GM12874 (cell line): ENCODE measurements at regions not wholly inside any gene's neighbourhood (a gene's known extent, or its start where the extent isn't known, plus 50 kb on each side); places are given as distances from the start of the nearest gene placed in this dataset.
A peak's percentile ranks its signal among the peaks of the same experiment; 100 is the strongest.

Experiments
- TF ChIP-seq, protein P1 (sequence below): IDR thresholded peaks from 2 replicates; pipeline ENCODE4 v1.5.1; 2011; ENCODE audit warnings: low read depth, mild to moderate bottlenecking, control low read depth, low read length, moderate library complexity; ENCODE audit not compliant: insufficient read depth

DNA sequence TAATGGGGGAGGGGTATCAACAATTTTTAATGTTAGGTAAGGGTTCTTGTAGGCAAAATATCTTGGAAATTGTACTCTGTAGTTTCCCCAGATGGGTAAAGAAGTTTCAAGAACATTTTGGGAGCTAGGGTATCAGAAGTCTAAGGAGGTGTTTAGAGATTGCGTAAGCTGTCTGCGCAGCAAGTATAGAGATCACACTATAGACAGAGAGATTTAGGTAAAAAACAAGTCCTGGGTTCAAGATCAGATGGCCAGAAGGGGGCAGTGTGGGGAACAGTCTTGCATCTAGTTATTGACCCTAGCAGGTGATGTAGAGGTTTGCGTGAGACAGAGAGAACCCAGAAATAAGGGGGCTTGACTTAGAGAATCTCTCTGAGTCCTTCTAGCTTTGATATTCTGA is 80.8 kb downstream of the S1PR1 start:
- TF ChIP-seq, protein P1, sequence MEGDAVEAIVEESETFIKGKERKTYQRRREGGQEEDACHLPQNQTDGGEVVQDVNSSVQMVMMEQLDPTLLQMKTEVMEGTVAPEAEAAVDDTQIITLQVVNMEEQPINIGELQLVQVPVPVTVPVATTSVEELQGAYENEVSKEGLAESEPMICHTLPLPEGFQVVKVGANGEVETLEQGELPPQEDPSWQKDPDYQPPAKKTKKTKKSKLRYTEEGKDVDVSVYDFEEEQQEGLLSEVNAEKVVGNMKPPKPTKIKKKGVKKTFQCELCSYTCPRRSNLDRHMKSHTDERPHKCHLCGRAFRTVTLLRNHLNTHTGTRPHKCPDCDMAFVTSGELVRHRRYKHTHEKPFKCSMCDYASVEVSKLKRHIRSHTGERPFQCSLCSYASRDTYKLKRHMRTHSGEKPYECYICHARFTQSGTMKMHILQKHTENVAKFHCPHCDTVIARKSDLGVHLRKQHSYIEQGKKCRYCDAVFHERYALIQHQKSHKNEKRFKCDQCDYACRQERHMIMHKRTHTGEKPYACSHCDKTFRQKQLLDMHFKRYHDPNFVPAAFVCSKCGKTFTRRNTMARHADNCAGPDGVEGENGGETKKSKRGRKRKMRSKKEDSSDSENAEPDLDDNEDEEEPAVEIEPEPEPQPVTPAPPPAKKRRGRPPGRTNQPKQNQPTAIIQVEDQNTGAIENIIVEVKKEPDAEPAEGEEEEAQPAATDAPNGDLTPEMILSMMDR, result peak; percentile 15; the same call in 1 of the 2 replicates

DNA sequence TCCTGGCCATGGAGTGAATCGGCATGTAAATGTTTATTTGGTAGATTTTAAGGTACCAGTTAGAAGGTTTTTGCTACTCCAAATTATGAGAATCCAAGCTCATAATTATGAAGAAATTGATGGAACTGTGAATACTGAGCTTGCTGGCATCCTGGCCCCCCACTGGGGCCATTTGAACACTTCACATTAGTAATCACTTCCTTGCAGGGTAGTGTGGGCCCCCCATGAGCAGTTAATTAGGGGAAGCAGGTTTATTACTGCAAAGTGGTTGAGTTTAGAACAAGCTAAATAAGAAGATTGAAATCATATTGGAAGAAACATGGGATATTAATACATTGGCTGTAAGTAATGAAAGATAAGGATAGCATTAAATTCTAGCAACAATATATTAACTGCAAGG is 86.7 kb downstream of the S1PR1 start:
- TF ChIP-seq, protein P1, result no peak

DNA sequence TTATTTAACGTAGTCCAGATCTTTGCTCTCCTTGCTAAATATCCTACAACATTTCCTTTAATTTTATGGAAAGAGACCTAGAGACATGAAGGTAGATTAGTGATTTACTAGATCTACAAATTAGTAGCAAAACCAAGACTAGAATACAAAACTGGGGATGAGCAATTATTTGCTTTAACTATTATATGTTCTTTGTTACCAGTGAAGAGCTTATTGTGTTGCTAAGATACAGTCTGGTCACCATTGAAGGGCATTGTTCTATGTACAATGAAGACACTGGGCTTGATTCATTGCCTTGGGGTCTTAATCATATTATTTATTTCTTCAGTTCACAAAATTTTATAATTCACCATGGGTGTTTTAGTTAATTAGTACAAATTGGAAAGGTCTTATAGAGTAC is 88.3 kb downstream of the S1PR1 start:
- TF ChIP-seq, protein P1, result no peak

DNA sequence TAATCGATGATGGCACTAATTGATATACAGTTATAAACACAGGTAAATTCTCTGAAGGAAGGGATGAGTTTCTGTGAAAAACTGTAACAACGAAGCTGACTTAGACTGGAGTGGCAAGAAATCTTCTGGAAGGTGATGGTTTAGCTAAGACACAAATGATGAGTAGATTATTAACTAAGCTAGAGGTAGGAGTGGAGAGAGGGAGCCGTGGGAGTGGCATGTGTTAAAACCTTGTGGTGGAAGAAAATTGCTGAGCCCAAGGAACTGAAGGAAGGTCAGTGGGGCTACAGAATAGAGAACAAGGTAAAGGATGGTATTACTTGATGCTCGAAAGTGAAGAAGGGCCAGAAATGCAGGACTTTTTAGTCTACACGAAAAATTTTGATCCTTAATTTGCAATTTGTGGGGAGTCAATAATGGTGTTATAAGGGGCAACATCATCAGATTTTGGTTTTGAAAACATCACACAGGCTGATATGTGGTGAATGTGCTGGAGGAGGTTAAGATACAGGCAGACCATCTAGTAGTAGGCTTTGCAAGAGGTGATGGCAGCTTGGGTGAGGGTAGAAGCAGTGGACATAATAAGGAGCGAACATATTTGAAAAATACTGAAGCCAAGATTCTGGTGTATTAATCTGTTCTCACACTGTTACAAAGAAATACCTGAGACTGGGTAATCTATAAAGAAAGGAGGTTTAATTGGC is 93.8 kb downstream of the S1PR1 start:
- TF ChIP-seq, protein P1, result no peak

DNA sequence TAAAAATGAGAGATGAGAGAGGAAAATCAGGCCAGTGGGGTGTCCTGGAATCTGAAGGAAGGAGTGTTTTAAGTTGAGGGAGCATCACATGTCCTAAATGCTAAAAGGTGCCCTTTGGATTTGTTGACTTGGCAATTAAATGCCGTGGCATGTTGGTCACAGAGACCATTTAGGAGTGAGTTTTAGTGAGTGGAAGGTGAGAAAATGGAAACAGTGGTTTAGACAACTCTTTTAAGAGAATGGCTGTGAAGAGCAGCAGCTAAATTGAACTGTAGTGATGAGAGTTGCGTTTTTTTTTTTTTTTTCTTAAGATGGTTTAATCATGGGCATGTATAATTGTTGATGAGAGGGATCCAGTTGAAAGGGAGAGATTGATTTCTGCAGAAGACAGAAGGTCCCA is 95.0 kb downstream of the S1PR1 start:
- TF ChIP-seq, protein P1, result no peak

DNA sequence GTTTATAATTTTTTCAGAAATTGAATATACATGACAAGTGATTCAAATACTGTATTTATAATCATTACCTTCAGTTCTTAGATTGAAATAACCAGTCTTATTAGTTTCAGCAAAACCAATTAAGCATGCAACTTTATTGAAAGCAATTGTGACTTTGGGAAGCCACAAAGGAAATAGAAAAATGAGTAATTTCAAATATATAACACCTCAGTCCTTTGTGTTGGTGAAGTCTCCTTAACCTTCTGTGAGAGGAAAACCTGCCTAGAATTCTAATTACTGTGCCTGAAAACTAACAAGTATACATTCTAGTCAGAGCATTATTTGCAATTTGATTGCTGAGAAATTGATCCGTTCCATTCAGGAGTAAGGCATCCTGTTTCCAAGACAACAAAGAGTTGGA is 95.8 kb downstream of the S1PR1 start:
- TF ChIP-seq, protein P1, result no peak

DNA sequence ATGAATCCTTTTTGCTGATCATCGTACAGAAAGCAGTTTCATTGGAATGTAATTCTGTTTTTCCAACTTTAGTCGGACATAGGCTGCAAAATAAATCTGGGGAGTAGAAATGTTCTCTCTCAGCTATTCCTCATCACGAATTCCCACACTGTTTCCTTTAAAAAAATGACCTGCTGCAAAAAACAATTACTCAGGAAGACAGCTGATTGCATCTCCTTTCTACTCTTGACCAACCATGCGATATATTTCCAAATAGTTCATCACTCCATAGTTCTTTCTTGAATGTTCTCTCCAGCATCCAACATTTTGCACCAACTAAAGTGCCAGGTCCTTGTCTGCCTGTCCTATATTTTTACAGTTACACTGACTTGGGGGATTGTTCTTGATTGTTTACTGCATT is 96.4 kb downstream of the S1PR1 start:
- TF ChIP-seq, protein P1, result no peak
